ENCODE measurements at regions not wholly inside any gene's neighbourhood (a gene's known extent, or its start where the extent isn't known, plus 50 kb on each side); places are given as distances from the start of the nearest gene placed in this dataset.

- TF ChIP-seq ETS1 (IDR thresholded peaks at IDR 0.05) (no peak), REST (IDR thresholded peaks at IDR 0.05; ENCODE audit: unreplicated experiment) (no peak), NANOG (IDR thresholded peaks at IDR 0.05; ENCODE audit: borderline replicate concordance) (no peak), CREB1 (CRISPR knock-in tag; IDR thresholded peaks at IDR 0.05; ENCODE audit: low read depth) (no peak), EZH2 (IDR thresholded peaks at IDR 0.05; ENCODE audit: low read depth, unreplicated experiment) (no peak), JUNB (IDR thresholded peaks at IDR 0.05; ENCODE audit: unreplicated experiment) (no peak), STAT1 (IDR thresholded peaks at IDR 0.05; ENCODE audit: unreplicated experiment) (no peak)
Measured at GRCh38 chr13:40190641-40191100, 475.8 kb downstream of the FOXO1 start (continued).

- no peaks in the 10 kb centered on the region for H3K27me3 ChIP-seq (ENCODE audit: insufficient read depth)
- Mint-ChIP-seq H3K4me1 (peaks cover 28% of the 10 kb centered on the region), H3K9me3 (no peaks in the 10 kb centered on the region), H3K27ac (no peak overlapping the region), H3K27me3 (ENCODE audit: insufficient read depth, low read depth, poor library complexity) (peaks cover 3% of the 10 kb centered on the region), H3K36me3 (ENCODE audit: low read depth) (no peaks in the 10 kb centered on the region), H3K4me3 (no peak overlapping the region)
- no peak overlapping the region for H3K4me2 ChIP-seq
- H4K20me1 ChIP-seq (replicated peaks; ENCODE audit: insufficient read depth) = no peaks in the 10 kb centered on the region
- peaks cover 9% of the 10 kb centered on the region; the same call in 1 of the 2 replicates for H3K4me1 ChIP-seq (ENCODE audit: insufficient read depth)
- no peaks in the 10 kb centered on the region for H3K9me2 ChIP-seq (ENCODE audit: insufficient read depth)
- H3K36me3 ChIP-seq (ENCODE audit: insufficient read depth) = no peaks in the 10 kb centered on the region
- H2AFZ ChIP-seq = no peak overlapping the region
- no peaks in the 10 kb centered on the region for H3F3A ChIP-seq (replicated peaks; ENCODE audit: low read depth)
- ATAC-seq = no peak
- no peaks in the 10 kb centered on the region for H3K79me2 ChIP-seq (replicated peaks; ENCODE audit: insufficient read depth)
- no peak overlapping the region for H3K4me3 ChIP-seq
- DNase-seq (ENCODE audit: low spot score) = no peak
- no peak overlapping the region for H3K27ac ChIP-seq (ENCODE audit: low read depth)
- TF ChIP-seq POLR2AphosphoS5 (IDR thresholded peaks at IDR 0.05; ENCODE audit: low read depth) (no peak), ZNF462 (CRISPR knock-in tag; IDR thresholded peaks at IDR 0.05) (no peak), EZH2 (IDR thresholded peaks at IDR 0.05; ENCODE audit: low read depth, unreplicated experiment) (no peak), ZNF331 (CRISPR knock-in tag; IDR thresholded peaks at IDR 0.05; ENCODE audit: low read depth) (no peak), NANOG (IDR thresholded peaks at IDR 0.05; ENCODE audit: borderline replicate concordance) (no peak), CTCF (conservative IDR thresholded peaks at IDR 0.05; ENCODE audit: low read depth in 2 of 2) (no peak), JUNB (IDR thresholded peaks at IDR 0.05; ENCODE audit: unreplicated experiment) (no peak), CREB1 (CRISPR knock-in tag; IDR thresholded peaks at IDR 0.05; ENCODE audit: low read depth) (no peak)
Measured at GRCh38 chr13:40191186-40191980, 475.1 kb downstream of the FOXO1 start.

Measured in GM23338 (cell line).